DMS114 treated with DMSO at 0.1 percent for 48 hours (cell line): ENCODE measurements at regions not wholly inside any gene's neighbourhood (a gene's known extent, or its start where the extent isn't known, plus 50 kb on each side); places are given as distances from the start of the nearest gene placed in this dataset.
"Not testable (repeated sequence)": the region's sequence is repeated elsewhere in the genome, so short reads cannot be mapped to it uniquely, and the experiment has no call there.

Experiments
- DNase-seq: peaks from one replicate; lab custom pipeline; 2025; ENCODE audit not compliant: unreplicated experiment; lab: John Stamatoyannopoulos, UW

DNA sequence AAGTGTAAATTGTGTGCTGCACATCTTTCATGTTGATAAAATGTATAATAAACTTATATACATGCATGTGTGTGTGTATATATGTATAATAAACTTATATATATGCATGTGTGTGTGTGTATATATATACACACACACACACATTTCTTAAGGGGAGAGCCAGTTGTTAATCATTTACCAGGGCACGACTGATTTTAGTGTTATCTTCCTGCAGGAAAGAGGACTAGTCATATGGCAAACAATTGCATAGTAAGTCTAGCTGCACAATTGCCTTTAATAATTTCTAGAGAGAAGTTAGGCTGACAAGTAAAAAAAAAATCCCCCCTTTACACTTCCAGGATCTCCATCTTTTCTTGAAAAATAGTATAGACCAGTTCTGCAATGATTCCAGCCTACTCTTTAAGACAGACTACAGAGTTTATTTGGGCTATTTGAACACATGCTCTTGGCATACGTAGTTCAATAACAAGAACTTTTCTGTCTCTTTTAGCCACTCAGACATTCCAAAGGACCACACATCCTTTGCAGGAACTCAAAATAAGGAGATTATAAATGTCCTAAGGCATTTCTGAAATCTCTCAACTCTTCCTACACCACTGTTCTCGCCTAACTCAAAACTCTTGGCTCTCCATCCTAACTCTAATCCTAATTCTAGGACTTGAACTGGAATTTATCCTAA, 163.6 kb upstream of the SETMAR start:
- no peak for DNase-seq

DNA sequence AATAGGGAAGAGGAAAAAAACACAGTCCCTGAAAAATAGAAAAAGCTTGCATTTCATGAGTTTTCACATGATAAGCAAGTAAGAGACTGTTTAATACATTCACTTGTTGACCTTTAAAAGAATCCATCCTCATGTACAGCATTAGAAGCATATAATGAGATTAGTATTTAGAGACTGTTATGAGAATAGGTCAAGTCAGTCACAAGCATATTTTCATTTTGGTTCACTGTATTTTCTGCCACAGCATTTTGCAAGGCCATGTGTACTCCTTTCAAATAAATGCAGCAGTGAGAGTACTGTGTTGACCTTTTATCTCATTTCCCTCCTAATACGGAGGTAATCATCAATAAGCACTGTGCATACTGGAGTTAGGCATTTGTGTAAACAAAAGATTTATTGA, 162.2 kb upstream of the SETMAR start:
- no peak for DNase-seq

DNA sequence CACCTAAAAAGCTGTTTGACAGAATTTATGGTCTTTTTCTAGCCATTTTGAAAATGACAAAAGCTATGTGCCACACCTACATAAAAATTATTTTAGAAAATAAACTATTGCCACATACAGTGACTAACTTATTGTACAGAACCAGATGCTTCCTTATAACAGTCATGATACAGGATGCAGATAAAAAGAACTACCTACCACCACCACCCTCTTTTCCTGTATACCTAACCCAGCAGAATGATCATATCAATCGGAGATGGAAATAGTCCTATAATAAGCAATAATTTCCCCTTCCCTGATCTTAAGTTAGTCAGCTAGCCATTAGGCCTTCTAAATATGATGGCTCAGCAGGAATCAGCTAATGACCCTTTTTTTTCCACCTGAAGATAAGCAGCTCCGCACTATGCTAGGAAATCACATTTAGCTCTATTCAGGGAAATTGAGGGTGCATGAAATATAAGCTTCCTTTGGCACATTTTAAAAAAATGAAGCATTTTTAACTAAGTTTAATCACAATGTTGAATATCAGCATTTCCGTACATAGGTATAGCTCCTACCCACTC, 155.5 kb upstream of the SETMAR start:
- DNase-seq, result no peak

DNA sequence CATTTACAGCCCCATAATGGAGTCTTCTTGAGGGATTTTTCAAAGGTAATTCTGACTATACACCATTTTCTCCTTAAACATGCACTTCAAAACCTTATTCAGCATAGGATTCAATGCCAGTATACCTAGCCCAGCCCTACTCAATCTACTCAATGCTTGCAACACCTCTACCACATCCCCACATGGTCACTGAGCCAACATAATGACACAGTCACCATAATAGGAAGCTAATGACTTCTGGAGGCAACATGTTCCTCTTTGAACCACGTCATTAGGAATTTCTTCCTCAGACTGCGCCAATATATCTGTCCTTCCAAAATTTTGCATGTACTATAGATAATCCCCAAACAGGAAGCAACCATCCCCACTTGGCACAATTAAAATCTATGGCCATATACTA, 153.9 kb upstream of the SETMAR start:
- DNase-seq, result no peak

DNA sequence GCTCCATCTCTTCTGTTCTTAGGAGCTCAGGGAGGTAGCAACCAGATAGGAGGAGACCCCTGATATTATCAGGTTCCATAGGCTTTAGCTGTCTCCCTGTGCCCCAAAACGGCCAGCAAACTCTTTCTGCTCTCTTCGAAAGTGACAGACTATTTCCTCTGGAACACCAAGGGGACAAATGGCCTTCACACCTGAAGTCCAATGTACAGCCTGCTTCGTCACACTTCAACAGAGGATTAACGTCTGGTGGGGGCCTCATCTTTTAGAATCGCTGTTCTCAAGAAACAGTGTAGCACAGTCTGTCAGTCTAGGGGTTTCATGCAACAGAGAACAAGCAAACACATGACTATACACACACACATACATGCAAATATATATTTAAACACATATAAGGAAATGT, 152.4 kb upstream of the SETMAR start:
- no peak for DNase-seq

DNA sequence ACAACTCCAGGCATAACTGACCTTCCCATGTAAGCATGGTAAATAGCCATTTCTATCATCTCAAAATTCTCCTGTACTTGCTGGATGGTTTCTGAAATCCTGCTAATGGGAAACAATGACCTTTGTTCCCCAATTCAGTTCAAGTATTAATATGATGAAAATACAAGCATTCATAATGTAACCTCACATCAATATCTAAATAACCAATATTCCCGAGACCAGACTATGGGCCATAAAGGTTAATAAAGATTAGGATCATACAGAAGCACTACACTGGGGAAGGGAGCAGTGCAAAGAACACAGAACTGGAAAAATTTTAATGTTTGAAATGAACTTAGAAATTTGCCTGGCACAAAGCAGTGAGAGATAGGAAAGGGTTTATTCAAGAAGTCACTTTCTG, 151.3 kb upstream of the SETMAR start:
- no peak for DNase-seq

DNA sequence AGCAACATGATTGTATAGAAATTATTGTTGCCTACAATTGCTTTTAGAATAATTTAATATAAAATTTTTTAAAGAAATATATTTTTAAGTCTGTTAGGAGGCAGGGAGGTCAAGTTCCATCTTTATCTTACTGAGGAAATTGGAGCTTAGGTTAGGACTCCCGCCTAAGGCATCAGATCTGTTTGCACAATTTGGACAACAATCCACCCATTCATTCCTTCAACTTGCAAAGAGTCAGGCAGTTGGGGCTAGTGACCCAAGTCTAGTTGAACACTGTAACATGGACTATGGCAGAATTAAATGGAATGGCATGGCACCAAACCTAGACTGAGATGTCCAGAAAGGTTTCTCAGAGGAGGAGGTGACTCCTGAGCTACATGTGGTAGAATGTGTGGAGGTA, 149.4 kb upstream of the SETMAR start:
- DNase-seq, result no peak

DNA sequence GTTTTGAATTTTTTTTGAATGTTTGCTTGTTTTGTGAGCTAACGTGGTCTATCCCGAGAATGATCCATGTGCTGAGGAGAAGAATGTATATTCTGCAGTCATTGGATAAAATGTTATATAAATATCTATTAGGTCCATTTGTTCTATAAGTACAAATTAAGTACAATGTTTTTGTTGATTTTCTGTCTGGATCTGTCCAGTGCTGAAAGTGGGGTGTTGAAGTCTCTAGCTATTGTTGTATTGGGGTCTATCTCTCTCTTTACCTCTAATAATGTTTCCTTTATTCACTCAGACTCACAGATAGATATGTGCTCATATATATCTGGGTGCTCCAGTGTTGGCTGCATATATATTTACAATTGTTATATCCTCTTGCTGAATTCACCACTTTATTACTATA, 144.8 kb upstream of the SETMAR start:
- DNase-seq, result no peak

DNA sequence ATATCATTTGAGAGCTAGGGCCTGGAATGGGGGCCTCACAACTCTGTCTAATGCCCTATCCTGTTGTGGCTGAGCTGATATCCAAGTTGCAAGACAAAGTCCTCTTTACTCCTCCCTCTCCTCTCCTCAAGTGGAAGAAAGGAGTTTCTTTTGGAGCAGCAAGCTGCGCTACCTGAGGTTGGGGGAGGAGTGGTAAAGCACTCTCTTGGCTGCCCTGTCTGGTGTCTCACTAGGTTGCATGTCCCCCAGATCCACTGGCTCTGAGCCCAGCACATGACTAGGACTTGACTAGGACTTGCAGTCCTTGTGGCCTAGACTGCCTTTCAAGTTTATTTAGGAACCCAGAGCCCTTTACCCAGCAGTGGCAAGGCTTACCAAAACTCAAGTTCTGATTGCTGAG, 141.1 kb upstream of the SETMAR start:
- no peak for DNase-seq

DNA sequence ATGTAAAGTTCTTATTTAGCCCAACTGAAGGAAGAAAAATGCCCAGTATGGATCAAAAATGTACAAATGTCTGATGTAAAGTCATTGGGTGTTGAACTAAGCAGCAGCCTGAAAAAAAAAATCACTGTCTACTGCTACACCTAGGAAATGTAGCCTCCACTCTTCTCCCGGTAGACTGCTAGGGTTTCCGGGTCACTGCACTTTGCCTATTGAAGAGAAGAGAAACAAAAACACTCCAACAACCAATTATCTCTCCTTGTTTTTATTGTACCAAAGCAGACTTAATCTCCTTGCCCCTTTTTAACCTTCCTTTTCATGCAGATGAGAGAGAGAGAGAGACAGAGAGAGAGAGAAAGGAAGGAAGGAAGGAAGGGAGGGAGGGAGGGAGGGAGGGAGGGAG, 140.2 kb upstream of the SETMAR start:
- DNase-seq, result no peak

DNA sequence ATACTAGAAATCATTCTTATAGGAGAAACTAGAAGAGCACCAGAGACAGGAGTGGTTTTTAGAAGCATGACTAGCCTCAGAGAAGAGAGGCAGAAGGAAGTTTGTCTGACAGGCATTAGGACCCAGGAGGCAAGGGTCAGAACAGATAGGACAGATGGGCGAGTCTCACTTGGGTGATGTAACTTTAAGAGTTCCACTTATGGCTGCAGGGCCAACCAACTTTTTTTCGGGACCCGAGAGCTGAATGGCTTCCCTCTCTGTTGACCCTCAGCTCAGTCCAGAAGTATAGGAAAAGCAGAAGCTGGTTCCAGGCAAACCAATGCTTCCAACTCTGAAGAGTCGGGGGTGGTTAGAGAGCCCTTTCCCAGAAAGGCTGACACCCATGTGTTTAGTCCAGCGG, 136.6 kb upstream of the SETMAR start:
- DNase-seq, result no peak

DNA sequence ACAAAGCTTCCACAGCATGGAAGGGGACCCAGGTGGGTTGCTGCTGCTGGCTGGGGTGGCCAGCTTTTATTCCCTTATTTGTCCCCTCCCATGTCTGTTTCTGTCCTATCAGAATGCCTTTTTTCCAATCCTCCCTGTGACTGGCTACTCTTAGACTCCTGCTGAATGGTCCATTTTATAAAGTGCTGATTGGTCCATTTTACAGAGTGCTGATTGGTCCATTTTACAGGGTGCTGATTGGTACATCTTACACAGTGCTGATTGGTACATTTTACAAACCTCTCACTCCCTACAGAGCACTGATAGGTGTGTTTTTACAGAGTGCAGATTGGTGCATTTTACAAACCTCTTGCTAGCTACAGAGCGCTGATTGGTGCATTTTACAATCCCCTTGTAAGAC, 135.9 kb upstream of the SETMAR start:
- DNase-seq, result not testable (repeated sequence)

DNA sequence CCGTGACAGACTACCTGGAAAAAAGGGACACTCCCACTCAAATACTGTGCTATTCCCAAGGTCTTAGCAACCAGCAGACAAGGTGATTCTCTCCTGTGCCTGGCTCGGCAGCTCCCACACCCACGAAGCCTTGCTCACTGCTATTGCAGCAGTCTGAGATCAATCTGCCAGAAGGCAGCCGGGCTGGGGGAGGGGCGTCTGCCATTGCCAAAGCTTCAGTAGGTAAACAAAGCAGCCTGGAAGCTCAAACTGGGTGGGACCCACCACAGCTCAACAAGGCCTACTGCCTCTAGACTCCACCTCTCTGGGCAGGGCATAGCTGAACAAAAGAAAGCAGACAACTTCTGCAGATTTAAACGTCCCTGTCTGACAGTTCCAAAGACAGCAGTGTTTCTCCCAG, 128.4 kb upstream of the SETMAR start:
- no peak for DNase-seq

DNA sequence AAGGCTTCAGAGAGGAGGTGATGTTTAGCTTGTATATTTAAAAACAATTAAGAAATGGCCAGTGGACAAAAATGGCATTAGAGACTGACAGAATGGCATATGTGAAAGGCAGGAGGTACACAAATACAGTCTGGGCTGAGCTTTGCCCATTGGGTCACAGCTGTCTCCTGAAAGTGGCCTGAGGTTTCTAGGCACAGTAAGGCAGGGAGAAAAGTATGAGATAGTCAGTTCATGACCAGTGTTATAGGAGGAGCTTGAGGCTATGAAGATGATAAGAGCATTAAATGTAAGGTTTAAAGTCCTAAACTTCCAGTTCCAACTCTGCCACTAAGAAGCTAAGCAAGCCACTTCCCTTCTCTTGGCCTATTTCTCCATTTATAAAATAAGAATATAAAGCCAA, 111.2 kb upstream of the SETMAR start:
- no peak for DNase-seq

DNA sequence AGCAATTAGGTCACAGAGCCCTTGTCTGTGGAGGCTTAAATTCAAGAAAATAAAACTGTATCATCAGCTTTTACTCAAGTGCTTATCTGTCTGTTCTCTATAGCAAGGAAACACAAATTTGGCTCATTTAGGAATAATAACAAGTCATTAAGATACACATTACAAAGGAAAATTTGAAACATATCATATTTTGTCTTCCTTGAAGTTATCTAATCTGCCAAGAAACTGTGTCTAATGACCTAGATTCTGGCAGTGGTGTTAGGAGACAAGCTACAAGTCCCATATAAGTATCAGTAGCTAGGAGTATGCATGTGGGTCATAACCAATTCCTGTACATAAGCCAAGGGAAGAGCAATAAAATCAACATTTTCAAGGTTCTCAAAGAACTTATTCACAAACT, 108.2 kb upstream of the SETMAR start:
- DNase-seq, result no peak

DNA sequence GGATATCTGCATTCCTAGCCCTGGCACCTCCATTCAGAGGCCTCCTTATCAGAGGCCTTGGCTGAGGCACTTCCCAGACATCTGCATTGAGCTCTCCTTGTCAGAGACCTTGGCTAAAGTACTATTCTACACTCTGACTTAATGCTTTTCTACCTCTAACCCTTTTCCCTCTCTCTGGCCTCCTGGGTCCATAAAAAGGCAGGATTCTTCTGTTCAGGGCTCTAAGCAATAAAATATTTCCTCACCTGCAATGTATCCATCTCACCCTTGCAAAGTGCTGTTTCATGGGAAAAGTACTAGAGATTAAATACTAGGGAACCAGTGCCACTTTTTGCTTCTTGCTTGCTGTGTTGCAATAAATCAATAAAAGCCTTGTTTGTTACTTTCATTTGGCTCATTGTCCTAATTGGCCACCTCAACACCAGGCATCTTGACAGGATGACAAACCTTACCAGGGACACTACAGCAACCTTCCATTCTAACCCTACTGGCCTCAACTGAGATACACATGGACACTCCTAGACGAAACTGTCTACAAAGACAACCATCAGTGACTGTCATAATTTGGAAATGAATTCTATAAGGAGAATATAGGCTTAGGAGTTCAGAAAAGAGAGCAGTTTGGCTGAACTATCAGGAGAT, 106.5 kb upstream of the SETMAR start:
- DNase-seq, result no peak

DNA sequence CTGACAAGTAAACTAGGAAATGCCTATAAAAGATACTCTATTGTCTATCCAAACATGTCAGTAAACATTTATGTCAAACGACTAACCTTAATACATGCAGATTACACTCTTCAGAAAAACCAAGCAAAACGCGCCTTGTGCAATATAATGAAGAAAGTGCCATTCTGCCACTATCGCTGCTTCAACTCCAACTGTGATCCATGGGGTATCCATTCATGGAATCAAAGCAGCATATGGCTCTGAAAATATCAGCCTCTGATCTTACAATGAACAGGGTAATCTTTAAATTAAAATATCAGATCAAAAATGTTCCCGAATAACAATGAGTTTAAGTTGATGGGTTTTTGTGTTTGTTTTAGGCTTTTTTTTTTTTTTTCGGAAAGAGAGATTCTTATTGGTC, 105.5 kb upstream of the SETMAR start:
- no peak for DNase-seq

DNA sequence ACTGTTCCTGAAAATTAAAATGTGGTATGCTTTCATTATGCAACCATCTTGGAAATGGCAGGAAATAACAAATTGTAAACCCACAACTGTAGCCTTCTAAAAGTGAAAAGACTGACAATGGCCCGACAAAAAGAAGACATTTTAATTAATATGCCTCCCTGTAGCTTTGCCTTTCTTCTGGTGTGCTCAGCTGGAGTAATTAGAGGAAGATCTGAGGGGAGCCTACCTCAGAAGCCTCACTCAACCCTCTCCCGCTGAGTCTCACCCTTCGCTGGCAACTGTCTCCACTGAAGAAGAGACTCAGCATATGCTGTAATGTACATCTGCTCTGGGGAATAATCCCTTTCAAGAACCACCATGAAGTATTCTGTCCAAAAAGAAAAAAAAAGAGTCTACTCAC, 104.7 kb upstream of the SETMAR start:
- DNase-seq, result no peak

DNA sequence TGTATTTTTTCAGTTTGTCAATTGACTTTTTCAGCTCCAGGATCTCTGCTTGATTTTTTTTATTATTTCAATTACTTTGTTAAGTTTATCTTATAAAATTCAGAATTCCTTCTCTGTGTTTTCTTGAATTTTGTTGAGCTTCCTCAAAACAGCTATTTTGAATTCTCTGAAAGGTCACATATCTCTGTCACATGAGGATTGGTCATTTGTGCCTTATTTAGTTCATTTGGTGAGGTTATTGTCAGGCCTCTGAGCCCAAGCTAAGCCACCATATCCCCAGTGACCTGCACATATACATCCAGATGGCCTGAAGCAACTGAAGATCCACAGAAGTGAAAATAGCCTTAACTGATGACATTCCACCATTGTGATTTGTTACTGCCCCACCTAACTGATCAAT, 98.4 kb upstream of the SETMAR start:
- DNase-seq, result not testable (repeated sequence)

DNA sequence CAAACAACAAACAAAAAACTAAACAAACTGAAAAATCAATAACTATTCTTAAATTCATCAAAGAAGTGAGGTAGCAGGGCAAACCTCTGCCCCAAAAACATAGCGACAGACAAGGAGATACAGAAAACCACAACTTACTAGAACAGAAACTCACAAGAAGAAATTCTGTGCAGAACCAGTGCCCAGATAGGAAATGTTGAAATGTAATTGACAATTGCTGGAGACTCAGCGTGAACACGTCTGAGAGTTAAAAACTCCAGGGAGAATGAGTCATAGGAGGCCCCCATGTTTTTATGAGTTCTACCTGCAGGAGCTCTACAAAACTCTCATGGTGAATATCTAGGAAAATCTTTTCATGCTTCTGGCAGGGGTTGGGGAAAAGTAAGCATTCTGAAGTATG, 95.5 kb upstream of the SETMAR start:
- DNase-seq, result no peak

DNA sequence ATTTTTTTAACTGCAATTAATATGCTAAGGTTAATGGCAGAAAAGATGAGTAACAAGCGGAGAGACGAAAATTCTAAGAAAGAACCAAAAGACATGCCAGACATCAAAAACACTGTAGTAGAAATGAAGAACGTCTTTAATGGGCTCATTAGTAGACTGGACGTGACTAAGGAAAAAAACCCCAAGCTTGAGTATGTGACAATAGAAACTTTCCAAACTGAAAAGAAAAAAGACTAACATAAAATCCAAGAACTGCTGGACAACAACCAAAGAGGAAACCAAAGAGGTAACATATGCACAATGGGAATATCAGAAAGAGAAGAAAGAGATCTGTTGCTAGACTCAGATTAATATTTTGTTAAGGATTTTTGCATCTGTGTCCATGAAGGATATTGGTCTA, 94.6 kb upstream of the SETMAR start:
- DNase-seq, result no peak

DNA sequence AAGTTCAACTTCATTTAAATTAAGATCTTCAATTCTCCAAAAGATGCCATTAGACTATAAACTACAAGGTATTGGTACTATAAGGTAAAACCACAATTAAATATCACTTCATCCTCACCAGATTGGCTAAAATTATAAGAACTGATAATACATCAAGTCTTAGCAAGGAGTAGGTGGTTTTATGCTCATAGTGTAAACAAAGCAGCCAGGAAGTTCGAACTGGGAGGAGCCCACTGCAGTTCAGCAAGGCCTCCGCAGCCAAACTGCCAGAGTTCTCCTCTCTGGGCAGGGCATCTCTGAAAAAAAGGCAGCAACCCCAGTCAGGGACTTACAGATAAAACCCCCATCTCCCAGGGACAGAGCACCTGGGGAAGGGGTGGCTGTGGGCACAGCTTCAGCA, 91.6 kb upstream of the SETMAR start:
- DNase-seq, result no peak

DNA sequence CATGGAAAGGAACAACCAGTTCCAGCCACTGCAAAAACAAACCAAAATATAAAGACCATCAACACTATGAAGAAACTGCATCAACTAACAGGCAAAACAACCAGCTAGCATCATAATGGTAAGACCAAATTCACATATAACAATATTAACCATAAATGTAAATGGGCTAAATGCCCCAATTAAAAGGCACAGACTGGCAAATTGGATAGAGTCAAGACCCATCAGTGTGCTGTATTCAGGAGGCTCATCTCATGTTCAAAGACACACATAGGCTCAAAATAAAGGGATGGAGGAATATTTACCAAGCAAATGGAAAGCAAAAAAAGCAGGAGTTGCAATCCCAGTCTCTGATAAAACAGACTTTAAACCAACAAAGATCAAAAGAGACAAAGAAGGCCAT, 89.7 kb upstream of the SETMAR start:
- not testable (repeated sequence) for DNase-seq
